HEK293T (cell line): ENCODE measurements at regions not wholly inside any gene's neighbourhood (a gene's known extent, or its start where the extent isn't known, plus 50 kb on each side); places are given as distances from the start of the nearest gene placed in this dataset.

Experiments
- CTCF ChIA-PET: fragments of 350-600 bp; formaldehyde crosslinking; extraction: SDS; loops from one replicate; lab custom pipeline; 2021; ENCODE audit warnings: antibody characterized with exemption, inconsistent platforms; lab: Yijun Ruan, JAX
- POLR2A ChIA-PET: fragments of 350-600 bp; formaldehyde crosslinking; extraction: SDS; loops from one replicate; lab custom pipeline; 2020; ENCODE audit warnings: antibody characterized with exemption, inconsistent platforms; lab: Yijun Ruan, JAX
- DNase-seq: peaks from one replicate; pipeline ENCODE4 v3.0.0; 2012; ENCODE audit warnings: mixed read lengths; ENCODE audit errors: extremely low spot score
- ARNT ChIP-seq: fragments of 450-650 bp; IDR thresholded peaks from 2 replicates; pipeline ENCODE4 v1.6.1; 2017; ENCODE audit warnings: mild to moderate bottlenecking
- BHLHE40 ChIP-seq: fragments of 450-650 bp; IDR thresholded peaks from 2 replicates; pipeline ENCODE4 v1.6.1; 2016; ENCODE audit warnings: mild to moderate bottlenecking, moderate library complexity, borderline replicate concordance
- CTBP1 ChIP-seq: fragments of 450-650 bp; IDR thresholded peaks from 2 replicates; pipeline ENCODE4 v1.6.1; 2016; ENCODE audit warnings: borderline replicate concordance
- ELF4 ChIP-seq: fragments of 450-650 bp; IDR thresholded peaks from 2 replicates; pipeline ENCODE4 v1.6.1; 2017; ENCODE audit warnings: antibody characterized with exemption
- FOXA1 ChIP-seq: fragments of 450-650 bp; IDR thresholded peaks from 2 replicates; pipeline ENCODE4 v1.6.1; 2016; ENCODE audit warnings: mild to moderate bottlenecking
- FOXK2 ChIP-seq: fragments of 450-650 bp; IDR thresholded peaks from 2 replicates; pipeline ENCODE4 v1.6.1; 2016; ENCODE audit warnings: mild to moderate bottlenecking
- FOXM1 ChIP-seq: fragments of 450-650 bp; IDR thresholded peaks from 2 replicates; pipeline ENCODE4 v1.6.1; 2017; ENCODE audit warnings: mild to moderate bottlenecking, borderline replicate concordance
- HDGF ChIP-seq: fragments of 450-650 bp; IDR thresholded peaks from 2 replicates; pipeline ENCODE4 v1.6.1; 2017; ENCODE audit warnings: antibody characterized with exemption, borderline replicate concordance
- L3MBTL2 ChIP-seq: fragments of 450-650 bp; conservative IDR thresholded peaks from 2 replicates; pipeline ENCODE4 v1.6.1; 2016; ENCODE audit warnings: mild to moderate bottlenecking
- LEF1 ChIP-seq: fragments of 450-650 bp; IDR thresholded peaks from 2 replicates; pipeline ENCODE4 v1.6.1; 2017; ENCODE audit warnings: mild to moderate bottlenecking, borderline replicate concordance
- NFRKB ChIP-seq: fragments of 450-650 bp; IDR thresholded peaks from 2 replicates; pipeline ENCODE4 v1.6.1; 2016; ENCODE audit warnings: mild to moderate bottlenecking, moderate library complexity
- SP1 ChIP-seq: fragments of 450-650 bp; IDR thresholded peaks from 2 replicates; pipeline ENCODE4 v1.6.1; 2017
- SUZ12 ChIP-seq: fragments of 450-650 bp; IDR thresholded peaks from 2 replicates; pipeline ENCODE4 v1.6.1; 2016; ENCODE audit warnings: mild to moderate bottlenecking
- TARDBP ChIP-seq: fragments of 450-650 bp; IDR thresholded peaks from 2 replicates; pipeline ENCODE4 v1.6.1; 2016
- ZNF384 ChIP-seq: fragments of 450-650 bp; IDR thresholded peaks from 2 replicates; pipeline ENCODE4 v1.6.1; 2016
- TF ChIP-seq, protein P1 (sequence below): fragments of 450-650 bp; IDR thresholded peaks from 2 replicates; pipeline ENCODE4 v1.6.1; 2016

DNA sequence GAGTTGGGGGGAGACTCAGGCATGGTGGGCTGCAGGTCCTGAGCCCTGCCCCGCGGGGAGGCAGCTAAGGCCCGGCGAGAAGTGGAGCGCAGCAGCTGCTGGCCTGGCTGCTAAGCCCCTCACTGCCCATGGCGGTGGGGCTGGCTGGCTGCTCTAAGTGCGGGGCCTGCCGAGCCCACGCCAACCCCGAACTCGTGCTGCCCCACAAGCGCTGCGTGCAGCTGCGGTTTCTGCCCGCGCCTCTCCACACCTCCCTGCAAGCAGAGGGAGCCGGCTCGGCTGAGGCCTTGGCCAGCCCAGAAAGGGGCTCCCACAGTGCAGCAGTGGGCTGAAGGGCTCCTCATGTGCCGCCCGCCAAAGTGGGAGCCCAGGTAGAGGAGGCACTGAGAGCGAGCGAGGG lies 1355.1 kb upstream of the WWC1 start:
- TF ChIP-seq ZNF384 = no peak
- TF ChIP-seq HDGF = no peak
- TF ChIP-seq ELF4 = no peak
- no peak for TF ChIP-seq TARDBP
- TF ChIP-seq BHLHE40 = no peak
- no peak for TF ChIP-seq FOXA1
- ChIA-PET CTCF (no interaction called here), POLR2A (no interaction called here)
- no peak for DNase-seq

GRCh38 chr5:166938071-166938470 lies 1353.4 kb upstream of the WWC1 start:
- DNase-seq = no peak
- POLR2A ChIA-PET = no interaction called here
- CTCF ChIA-PET = no interaction called here
- TF ChIP-seq ARNT = no peak
- TF ChIP-seq L3MBTL2 = no peak
- TF ChIP-seq FOXM1 = no peak
- TF ChIP-seq ELF4 = no peak
- no peak for TF ChIP-seq BHLHE40
- TF ChIP-seq NFRKB = no peak
- no peak for TF ChIP-seq SUZ12
- TF ChIP-seq LEF1 = no peak
- no peak for TF ChIP-seq TARDBP
- TF ChIP-seq CTBP1 = no peak
- TF ChIP-seq SP1 = no peak
- TF ChIP-seq, protein P1, sequence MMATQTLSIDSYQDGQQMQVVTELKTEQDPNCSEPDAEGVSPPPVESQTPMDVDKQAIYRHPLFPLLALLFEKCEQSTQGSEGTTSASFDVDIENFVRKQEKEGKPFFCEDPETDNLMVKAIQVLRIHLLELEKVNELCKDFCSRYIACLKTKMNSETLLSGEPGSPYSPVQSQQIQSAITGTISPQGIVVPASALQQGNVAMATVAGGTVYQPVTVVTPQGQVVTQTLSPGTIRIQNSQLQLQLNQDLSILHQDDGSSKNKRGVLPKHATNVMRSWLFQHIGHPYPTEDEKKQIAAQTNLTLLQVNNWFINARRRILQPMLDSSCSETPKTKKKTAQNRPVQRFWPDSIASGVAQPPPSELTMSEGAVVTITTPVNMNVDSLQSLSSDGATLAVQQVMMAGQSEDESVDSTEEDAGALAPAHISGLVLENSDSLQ = no peak
- TF ChIP-seq FOXK2 = no peak
- no peak for TF ChIP-seq ZNF384

DNA sequence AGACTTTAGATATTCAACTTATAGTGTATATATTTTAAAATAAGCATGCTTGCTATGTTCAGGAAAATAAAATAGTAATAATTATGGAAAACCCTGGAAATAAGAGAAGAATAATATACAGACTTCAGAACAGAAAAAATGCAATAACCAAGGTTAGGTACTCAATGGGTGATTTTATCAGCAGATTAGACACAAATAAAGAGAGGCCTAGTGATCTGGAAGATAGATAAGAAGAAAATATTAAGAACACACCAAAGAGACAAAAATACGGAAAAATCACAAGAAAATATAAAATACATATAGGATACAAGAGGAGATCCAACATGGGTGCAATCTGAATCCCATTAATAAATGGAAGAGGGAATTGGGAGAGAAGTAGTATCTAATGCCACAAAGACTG lies 1348.5 kb upstream of the WWC1 start:
- ChIA-PET CTCF (no interaction called here), POLR2A (no interaction called here)
- DNase-seq = no peak
- TF ChIP-seq ZNF384 = no peak
- TF ChIP-seq ARNT = no peak
- TF ChIP-seq L3MBTL2 = no peak
- no peak for TF ChIP-seq LEF1
- no peak for TF ChIP-seq ELF4
- TF ChIP-seq SUZ12 = no peak
- TF ChIP-seq SP1 = no peak
- TF ChIP-seq TARDBP = no peak
- no peak for TF ChIP-seq FOXA1
- no peak for TF ChIP-seq FOXM1
- no peak for TF ChIP-seq CTBP1
- TF ChIP-seq HDGF = no peak
- TF ChIP-seq, protein P1 = no peak
- TF ChIP-seq FOXK2 = no peak
- no peak for TF ChIP-seq BHLHE40
- TF ChIP-seq NFRKB = no peak

DNA sequence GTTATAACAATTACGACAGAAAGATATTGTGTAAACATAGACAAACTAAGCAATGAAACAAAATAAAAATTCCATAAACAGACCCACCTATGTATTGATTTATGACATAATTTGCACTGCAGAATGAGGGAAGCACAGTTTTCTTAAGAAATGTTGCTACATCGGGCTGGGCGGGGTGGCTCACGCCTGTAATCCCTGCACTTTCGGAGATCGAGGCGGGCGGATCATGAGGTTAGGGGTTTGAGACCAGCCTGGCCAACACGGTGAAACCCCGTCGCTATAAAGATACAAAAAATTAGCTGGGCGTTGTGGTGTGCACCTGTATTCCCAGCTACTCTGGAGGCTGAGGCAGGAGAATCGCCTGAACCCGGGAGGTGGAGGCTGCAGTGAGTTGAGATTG lies 1344.4 kb upstream of the WWC1 start:
- ChIA-PET CTCF (no interaction called here), POLR2A (no interaction called here)
- no peak for DNase-seq
- TF ChIP-seq L3MBTL2 = no peak
- TF ChIP-seq NFRKB = no peak
- no peak for TF ChIP-seq SUZ12
- TF ChIP-seq CTBP1 = no peak
- no peak for TF ChIP-seq FOXK2
- TF ChIP-seq HDGF = no peak
- no peak for TF ChIP-seq FOXM1
- no peak for TF ChIP-seq BHLHE40
- TF ChIP-seq ARNT = no peak
- no peak for TF ChIP-seq SP1
- TF ChIP-seq LEF1 = no peak
- TF ChIP-seq FOXA1 = no peak
- no peak for TF ChIP-seq ELF4
- TF ChIP-seq ZNF384 = no peak
- no peak for TF ChIP-seq TARDBP
- TF ChIP-seq, protein P1 = no peak

GRCh38 chr5:166948679-166949078 lies 1342.8 kb upstream of the WWC1 start:
- no peak for DNase-seq
- ChIA-PET CTCF (no interaction called here), POLR2A (no interaction called here)
- TF ChIP-seq FOXA1 (no peak), LEF1 (no peak), CTBP1 (no peak), ZNF384 (no peak), TARDBP (no peak), SUZ12 (no peak), L3MBTL2 (no peak), ARNT (no peak), ELF4 (no peak), NFRKB (no peak), BHLHE40 (no peak), SP1 (no peak)
- TF ChIP-seq, protein P1 = no peak

GRCh38 chr5:166952048-166952447 lies 1339.4 kb upstream of the WWC1 start:
- POLR2A ChIA-PET = no interaction called here
- no peak for TF ChIP-seq SP1
- TF ChIP-seq, protein P1 = no peak
- no peak for TF ChIP-seq HDGF
- no peak for TF ChIP-seq BHLHE40
- TF ChIP-seq ARNT = no peak
- no peak for TF ChIP-seq NFRKB
- TF ChIP-seq ELF4 = no peak
- no peak for TF ChIP-seq CTBP1
- TF ChIP-seq TARDBP = no peak
- TF ChIP-seq SUZ12 = no peak
- TF ChIP-seq FOXM1 = no peak
- TF ChIP-seq L3MBTL2 = no peak
- TF ChIP-seq ZNF384 = no peak
- TF ChIP-seq FOXK2 = no peak
- TF ChIP-seq LEF1 = no peak
- TF ChIP-seq FOXA1 = no peak
- CTCF ChIA-PET = no interaction called here
- DNase-seq = no peak
